Cardiac fibroblast (primary cell): ENCODE measurements at regions not wholly inside any gene's neighbourhood (a gene's known extent, or its start where the extent isn't known, plus 50 kb on each side); places are given as distances from the start of the nearest gene placed in this dataset.
"Not testable (repeated sequence)": the region's sequence is repeated elsewhere in the genome, so short reads cannot be mapped to it uniquely, and the experiment has no call there.

Experiments
- DNase-seq, 2 donors: peaks; one replicate each; pipeline versions ENCODE4 v3.0.0 to v3.0.0-alpha.2; 2010; ENCODE audit warnings: low read depth in 2 of 2
- H3K4me3 ChIP-seq, 2 donors: replicated peaks in 1 of 2; 1 replicate in 1 of 2; 2 replicates in 1 of 2; pipeline ENCODE4 v1.5.1; 2011; ENCODE audit warnings: low read depth in 2 of 2, low read length in 2 of 2, mild to moderate bottlenecking in 2 of 2, moderate library complexity in 1 of 2
- TF ChIP-seq, protein P1 (sequence below): IDR thresholded peaks from one replicate; pipeline ENCODE4 v1.5.1; 2011; ENCODE audit warnings: low read depth, mild to moderate bottlenecking, low read length, inconsistent platforms

DNA sequence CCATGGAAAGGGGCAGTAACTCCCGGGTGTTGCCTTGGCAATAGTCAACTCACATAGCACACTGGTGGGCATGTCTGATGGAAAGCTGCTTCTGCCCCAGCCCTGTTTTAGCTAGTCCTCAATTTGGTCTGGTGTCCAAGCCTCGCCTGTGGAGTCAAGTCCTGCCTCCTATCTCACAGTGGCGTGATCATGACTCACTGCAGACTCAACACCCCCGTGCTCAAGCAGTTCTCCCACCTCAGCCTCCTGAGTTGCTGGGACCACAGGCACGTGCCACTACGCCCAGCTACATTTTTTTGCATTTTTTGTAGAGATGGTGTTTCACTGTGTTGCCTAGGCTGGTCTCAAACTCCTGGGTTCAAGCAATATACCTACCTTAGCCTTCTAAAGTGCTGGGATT is 218.9 kb upstream of the FRG2C start:
- not testable (repeated sequence) for H3K4me3 ChIP-seq, DNase-seq

DNA sequence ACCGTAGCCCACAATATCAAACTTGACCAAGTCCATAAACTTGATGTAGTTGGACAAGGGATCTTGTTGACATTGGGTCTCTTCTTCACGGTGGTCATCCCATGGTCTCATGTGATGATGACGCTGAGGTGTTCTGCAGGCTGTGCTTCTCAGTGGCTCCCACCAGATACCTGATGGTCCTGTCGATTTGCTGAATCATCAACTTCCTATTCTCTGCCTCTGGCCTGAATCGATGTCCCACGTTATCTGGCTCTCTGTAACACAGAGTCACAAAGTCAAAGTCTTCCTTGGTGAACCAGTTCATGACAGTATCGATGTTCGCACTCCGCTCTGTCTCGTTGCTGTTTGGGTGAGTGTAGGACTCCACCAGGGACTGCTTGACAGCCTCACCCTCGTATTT is 217.2 kb upstream of the FRG2C start:
- H3K4me3 ChIP-seq, DNase-seq: not testable (repeated sequence)

- not testable (repeated sequence) for H3K4me3 ChIP-seq
- DNase-seq = peak; percentile 13 to 56
These were observed 210.8 kb upstream of the FRG2C start for GRCh38 chr3:75453328-75453727.

DNA sequence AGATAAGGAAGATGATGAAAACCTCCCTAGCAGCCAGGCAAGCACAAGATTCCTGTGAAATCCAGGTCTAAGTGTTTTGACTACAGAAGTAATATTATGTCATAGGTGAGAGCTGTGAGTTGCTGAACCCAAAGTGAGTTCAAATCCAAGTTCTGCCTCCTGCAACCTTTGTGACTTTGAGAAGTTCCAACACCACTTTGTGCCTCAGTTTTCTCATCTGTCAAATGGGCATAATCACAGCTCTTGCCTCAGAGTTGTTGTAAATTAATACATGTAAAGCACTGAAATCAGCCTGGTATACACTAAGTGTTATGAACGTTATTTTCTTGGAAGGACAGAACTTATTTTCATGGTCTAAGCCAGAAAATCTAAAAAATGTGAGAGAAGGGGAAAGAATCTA is 210.3 kb upstream of the FRG2C start:
- not testable (repeated sequence) for DNase-seq

GRCh38 chr3:75474530-75474929 is 189.6 kb upstream of the FRG2C start:
- not testable (repeated sequence) for DNase-seq, H3K4me3 ChIP-seq

More for the DNA sequence above, 210.3 kb upstream of the FRG2C start:
- H3K4me3 ChIP-seq = not testable (repeated sequence)

- not testable (repeated sequence) for DNase-seq, H3K4me3 ChIP-seq
These were observed 167.5 kb upstream of the FRG2C start for GRCh38 chr3:75496600-75496999.

DNA sequence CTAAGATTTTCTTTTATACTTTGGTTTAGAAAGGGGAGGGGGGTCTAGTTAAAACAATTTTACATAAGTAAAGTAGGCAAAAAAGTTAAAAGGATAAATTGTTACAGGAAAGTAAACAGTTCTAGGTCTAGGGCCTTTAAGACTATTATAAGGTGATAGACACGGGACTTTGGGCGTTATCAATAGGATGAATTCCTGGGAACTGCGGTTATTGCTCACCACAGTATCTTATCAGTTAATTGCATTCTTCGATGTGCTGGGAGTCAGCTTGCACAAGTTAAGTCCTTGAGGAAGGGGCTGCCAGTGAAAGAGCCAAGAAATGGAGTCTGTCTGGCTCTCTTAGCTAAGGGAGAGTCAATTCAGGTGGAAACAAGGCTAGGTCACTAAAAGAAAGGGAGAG is 163.8 kb upstream of the FRG2C start:
- DNase-seq, H3K4me3 ChIP-seq: not testable (repeated sequence)

DNA sequence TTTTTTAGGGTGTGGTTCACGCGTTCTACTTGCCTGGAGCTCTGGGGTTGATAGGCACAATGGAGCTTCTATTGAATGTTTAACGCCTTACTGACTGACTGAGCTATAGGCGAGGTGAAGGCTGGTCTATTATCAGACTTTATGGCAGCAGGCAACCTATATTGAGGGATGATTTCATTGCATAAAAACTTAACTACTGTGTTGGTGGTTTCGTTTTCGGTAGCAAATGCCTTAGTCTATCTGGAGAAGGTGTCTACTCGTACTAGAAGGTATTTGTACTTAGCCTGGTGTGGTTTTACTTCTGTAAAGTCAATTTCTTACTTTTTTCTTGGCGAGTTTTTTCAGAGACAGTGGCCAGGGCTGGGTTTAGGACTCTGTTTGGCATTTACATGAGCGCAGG is 162.0 kb upstream of the FRG2C start:
- H3K4me3 ChIP-seq, DNase-seq: not testable (repeated sequence)

DNA sequence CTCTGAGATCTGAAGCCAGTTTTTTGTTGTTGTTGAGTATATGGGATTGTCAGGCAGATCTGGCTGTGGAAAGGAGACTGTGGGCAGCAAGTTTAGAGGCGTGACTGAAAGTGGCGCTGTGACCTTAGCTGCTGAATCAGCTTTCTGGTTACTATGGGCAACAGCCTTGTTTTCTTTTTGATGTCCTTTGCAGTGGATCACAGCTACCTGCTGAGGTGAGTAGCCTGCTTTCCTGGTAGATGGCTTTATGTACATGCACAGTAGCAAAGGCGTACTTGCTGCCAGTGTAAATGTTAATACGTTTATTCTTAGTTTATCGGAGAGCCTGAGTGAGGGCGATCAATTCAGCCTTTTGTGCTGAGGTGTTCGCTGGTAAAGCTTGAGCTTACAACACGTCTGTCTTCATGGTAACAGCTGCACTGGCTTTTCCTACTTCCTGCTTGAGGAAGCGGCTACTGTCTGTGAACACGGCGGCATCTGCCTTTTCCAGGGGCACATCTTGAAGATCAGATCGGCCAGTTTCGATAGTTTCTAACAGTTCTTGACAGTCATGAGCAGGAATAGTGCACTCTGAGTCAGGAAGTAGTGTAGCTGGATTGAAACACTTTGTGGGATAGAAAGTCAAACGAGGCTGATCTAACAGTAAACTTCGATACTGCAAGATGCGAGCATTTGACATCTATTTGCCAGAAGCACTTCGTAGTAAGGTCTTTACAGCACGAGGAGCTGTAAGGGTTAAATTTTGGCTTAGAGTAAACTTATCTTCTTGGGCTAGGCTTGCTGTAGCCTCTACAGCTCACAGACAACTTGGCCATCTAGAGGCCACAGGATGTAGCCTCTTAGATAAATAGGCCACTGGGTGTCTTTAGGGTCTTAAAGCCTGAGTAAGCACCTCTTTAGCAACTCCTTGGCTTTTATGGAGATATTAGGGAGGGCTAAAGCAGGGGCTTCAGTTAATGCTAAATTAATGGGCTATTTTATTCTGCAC is 161.1 kb upstream of the FRG2C start:
- not testable (repeated sequence) for H3K4me3 ChIP-seq
- DNase-seq = peak; percentile 2 to 5

DNA sequence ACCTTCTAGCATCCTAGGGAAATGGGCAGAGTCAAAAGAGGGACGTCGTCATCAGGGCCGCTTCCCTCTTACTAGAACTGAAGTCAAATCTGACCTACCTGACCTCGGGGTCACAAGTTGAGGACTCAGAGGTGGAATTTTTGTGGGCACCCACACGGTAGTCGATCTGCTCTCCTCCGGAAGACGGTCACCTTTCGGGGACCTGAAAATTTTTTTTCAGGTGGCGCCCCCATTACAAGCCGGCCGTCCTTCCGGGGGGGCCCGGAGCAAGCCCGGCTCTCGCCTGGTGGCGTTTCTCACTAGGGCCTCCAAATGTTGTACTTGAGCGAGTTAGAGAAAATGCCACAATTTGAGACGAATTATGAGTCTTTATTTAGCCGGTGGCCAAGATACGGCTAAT is 157.5 kb upstream of the FRG2C start:
- TF ChIP-seq, protein P1, sequence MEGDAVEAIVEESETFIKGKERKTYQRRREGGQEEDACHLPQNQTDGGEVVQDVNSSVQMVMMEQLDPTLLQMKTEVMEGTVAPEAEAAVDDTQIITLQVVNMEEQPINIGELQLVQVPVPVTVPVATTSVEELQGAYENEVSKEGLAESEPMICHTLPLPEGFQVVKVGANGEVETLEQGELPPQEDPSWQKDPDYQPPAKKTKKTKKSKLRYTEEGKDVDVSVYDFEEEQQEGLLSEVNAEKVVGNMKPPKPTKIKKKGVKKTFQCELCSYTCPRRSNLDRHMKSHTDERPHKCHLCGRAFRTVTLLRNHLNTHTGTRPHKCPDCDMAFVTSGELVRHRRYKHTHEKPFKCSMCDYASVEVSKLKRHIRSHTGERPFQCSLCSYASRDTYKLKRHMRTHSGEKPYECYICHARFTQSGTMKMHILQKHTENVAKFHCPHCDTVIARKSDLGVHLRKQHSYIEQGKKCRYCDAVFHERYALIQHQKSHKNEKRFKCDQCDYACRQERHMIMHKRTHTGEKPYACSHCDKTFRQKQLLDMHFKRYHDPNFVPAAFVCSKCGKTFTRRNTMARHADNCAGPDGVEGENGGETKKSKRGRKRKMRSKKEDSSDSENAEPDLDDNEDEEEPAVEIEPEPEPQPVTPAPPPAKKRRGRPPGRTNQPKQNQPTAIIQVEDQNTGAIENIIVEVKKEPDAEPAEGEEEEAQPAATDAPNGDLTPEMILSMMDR = no peak
- no peak overlapping the region for H3K4me3 ChIP-seq
- DNase-seq = no peak

DNA sequence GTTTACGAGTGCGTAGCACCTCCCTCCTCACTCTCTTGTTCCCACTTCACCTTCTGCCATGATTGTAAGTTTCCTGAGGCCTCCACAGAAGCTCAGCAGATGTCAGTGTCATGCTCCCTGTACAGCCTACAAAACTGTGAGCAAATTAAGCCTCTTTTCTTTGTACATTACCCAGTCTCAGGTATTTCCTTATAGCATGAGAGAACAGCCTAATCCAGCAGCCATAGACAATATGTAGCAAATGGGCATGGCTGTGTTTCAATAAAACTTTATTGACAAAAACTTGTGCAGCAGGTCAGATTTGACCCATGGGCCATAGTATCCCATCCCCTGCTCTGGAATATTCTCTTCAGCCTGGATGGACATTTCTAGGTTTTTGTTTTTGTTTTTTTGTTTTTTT is 156.2 kb upstream of the FRG2C start:
- DNase-seq, H3K4me3 ChIP-seq: not testable (repeated sequence)

DNA sequence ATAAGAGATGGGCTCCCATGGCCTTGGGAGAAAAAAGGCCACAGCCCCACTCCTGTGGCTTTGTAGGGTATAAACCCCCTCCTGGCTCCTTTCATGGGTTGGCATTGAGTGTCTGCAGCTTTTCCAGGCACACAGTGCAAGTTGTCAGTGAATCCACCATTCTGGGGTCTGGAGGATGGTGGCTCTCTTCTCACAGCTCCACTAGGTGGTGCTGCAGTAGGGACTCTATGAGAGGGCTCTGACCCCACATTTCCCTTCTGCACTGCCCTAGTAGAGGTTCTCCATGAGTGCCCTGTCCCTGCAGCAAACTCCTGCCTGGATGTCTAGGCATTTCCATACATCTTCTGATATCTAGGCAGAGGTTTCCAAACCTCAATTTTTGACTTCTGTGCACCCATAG is 136.5 kb upstream of the FRG2C start:
- H3K4me3 ChIP-seq, DNase-seq: not testable (repeated sequence)

GRCh38 chr3:75552095-75552494 is 112.0 kb upstream of the FRG2C start:
- DNase-seq = peak; percentile 12 to 45
- TF ChIP-seq, protein P1 = peak; percentile 66
- not testable (repeated sequence) for H3K4me3 ChIP-seq

DNA sequence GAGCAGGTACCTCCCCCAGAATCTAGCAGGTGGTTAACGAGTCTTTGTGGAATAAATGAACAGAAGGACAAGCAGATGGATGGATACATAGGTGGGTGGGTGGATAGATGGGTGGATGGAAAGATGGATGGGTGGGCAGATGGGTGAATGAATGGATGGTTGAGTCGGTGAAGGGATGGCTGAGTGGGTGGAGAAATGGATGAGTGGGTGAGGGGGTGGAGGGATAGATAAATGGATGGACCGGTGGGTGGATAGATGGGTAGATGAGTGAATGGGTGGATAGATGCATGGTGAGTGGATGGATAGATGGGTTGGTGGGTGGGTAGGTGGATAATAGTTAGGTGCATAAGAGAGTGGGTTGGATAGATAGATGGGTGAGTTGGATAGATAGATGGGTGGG is 99.7 kb upstream of the FRG2C start:
- not testable (repeated sequence) for H3K4me3 ChIP-seq, DNase-seq

- not testable (repeated sequence) for DNase-seq, H3K4me3 ChIP-seq
These were observed 91.8 kb upstream of the FRG2C start for GRCh38 chr3:75572303-75572702.

- H3K4me3 ChIP-seq, DNase-seq: not testable (repeated sequence)
These were observed 85.0 kb upstream of the FRG2C start for GRCh38 chr3:75579091-75579490.

- not testable (repeated sequence) for DNase-seq, H3K4me3 ChIP-seq
These were observed 84.6 kb upstream of the FRG2C start for GRCh38 chr3:75579536-75579935.
